Mucosa of gallbladder (tissue), 1 donor: ENCODE measurements at regions not wholly inside any gene's neighbourhood (a gene's known extent, or its start where the extent isn't known, plus 50 kb on each side); places are given as distances from the start of the nearest gene placed in this dataset.
"Not testable (repeated sequence)": the region's sequence is repeated elsewhere in the genome, so short reads cannot be mapped to it uniquely, and the experiment has no call there.

Source experiments
- DNase-seq: peaks from one replicate; pipeline ENCODE4 v3.0.0-alpha.2; 2020; ENCODE audit warnings: low spot score
- donor health status: DM: no; HTN: no; CAD: no.

DNA sequence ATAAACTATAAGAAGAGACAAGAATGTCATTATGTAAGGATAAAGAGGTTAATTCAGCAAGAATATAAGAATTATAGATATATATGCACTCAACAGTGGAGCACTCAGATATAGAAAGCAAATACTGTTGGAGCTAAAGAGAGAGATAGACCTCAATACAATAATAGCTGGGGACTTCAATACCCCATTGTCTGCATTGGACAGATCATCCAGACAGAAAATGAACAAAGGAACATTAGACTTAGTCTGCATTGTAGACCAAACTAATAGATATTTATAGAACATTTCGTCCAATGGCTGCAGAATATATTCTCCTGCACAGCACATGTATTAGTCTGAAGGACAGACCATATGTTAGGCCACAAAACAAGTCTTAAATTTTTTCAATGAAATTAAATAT, 777.1 kb downstream of the CDH18 start:
- no peak for DNase-seq

DNA sequence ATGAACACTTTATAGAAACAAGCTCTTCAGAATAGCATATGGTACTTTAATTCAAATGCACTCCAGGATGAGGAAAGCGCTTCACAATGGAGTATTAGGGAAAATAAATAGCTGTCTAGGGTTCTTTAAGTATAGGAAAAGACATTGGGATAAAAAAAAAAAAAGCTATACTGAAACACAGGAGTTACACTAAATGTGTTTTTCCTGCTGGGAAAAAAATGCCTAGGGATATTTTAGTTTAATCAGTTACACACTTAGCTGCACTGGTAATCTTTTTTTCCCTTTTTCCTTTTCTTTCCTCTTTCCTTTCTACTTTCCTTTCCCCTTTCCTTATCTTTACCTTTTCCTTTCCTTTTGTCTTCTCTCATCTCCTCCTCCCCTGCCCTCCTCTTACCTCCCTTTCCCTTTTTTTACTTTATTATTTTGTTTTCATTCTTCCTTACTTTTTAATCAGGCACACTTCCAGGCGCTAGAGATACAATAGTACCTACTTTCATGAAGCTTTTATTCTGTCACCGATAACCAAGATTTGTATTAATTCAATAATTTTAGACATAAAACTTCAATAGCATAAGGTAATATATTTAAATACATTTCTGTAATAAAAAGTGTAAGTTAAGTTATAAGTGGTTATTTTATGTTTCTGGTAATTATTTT, 758.7 kb downstream of the CDH18 start:
- DNase-seq = no peak

DNA sequence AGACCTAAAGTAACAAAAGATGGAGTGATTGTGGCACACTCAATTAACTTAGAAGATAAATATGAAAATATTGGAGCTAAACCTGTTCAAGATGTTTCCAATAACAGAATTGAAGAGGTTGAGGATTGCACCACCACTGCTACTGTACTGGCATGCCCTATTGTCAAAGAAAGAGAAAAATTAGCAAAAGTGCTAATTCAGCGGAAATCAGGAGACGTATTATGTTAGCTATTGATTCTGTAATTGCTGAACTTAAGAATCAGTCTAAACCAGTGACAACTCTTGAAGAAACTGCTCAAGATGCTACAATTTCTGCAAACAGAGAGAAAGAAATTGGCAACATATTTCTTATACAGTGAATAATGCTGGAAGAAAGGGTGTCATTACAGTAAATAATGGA, 754.4 kb downstream of the CDH18 start:
- no peak for DNase-seq

DNA sequence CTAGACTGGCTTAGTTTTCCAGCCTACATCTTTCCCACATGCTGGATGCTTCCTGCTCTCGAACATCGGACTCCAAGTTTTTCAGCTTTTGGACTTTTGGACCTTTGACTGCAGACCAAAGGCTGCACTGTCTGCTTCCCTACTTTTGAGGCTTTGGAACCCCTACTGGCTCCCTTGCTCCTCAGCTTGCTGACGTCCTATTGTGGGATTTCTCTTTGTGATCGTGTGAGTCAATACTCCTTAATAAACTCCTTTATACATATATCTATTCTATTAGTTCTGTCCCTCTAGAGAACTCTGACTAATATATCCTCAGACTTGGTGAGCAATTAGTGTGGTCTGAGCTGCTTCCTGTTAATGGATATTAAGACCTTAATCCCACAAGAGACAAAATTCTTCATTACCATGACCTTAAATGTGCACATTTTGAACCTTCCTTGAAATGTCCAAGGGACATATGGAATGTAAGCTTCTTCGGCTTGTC, 752.9 kb downstream of the CDH18 start:
- no peak for DNase-seq

DNA sequence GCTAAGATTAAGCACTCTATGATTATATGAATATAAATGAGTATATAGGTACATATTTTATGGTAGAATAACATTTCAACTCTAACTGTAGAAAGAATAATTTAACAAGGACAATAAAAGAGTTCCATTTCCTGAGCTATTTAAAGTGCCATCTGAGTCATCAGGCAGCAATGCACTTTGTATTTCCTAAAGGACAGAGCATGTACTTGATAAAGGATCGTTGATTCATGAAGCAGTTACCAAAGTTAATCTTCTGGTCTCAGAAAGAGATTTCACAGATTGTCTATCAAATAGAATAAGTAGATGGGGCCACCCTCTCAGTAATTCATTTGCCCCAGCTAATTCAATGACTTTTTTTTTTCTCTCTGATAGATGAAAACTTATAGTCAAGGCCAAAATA, 747.8 kb downstream of the CDH18 start:
- no peak for DNase-seq

DNA sequence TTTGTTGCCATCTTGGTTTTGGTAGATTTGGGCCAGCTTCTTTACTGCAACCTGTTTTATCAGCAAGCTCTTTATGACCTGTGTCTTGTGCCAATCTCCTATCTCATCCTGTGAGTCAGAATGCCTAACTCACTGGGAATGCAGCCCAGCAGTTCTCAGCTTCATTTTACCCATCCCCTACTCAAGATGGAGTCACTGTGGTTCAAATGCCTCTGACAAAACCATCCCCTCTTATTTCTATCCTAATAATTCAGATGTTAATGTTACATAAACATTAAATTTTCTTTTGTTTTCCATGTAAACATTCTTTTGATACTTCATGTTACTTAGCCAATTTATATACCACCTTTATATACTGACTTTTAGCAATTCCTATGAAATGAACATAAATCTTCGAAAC, 746.3 kb downstream of the CDH18 start:
- DNase-seq = no peak

DNA sequence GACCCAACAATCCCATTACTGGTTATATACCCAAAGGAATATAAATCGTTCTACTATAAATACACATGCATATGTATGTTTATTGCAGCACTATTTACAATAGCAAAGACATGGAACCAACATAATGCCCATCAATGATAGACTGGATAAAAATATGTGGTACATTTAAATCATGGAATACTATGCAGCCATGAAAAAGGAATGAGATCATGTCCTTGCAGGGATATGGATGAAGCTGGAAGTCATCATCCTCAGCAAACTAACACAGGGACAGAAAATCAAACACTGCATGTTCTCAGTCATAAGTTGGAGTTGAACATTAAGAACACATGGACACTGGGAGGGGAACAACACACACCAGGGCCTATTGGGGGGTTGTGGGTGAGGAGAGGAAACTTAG, 741.8 kb downstream of the CDH18 start:
- DNase-seq = not testable (repeated sequence)

DNA sequence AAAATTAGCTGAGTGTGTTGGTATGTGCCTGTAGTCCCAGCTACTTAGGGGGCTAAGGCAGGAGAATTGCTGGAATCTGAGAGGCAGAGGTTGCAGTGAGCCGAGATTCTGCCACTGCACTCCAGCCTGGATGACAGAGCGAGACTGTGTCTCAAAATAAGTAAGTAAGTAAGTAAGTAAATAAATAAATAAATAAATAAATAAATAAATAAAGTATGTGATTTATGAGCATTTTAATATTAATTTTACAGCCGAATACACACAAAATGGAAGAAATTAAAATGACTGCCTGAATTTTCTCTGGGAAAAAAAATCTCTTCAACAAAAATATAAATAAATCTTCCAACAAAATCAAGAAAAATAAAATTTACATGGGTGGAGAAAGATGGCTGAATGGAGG, 740.7 kb downstream of the CDH18 start:
- DNase-seq = no peak

DNA sequence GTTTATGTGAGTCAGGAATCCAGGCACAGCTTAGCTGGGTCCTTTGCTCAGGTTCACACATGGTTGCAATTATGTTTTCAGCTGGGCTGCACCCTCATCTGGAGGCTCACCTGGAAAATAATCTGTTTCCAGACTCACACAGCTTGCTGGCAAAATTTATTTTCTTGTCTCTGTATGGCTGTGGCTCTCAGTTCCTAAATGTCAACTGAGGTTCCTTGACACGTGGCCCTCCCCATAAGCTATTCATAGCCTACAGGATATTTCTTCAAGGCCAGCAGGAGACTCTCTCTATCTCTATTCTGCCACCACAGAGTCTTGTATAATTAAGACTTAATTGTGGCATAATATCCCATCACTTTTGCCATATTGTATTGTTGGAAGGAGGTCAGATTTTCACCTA, 732.0 kb downstream of the CDH18 start:
- DNase-seq = no peak

DNA sequence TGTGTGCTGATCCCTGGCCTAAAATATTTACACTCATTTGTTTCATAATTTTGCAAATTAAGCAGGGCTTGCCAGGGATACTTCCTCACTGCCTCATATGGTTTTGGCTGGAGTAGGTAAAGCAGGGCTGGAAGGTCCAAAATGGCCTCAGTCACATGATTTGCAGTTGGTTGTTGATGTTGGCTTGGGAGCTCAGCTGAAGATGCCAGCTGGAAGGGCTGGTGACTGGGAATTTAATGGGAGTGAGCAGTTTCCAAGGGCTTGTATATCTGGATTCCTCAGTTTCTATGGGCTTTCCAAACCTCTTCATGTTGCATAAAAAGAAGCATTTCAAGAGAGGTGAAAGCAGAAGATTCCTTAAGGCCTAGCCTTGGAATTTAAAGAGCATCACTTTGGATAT, 729.3 kb downstream of the CDH18 start:
- DNase-seq = no peak

DNA sequence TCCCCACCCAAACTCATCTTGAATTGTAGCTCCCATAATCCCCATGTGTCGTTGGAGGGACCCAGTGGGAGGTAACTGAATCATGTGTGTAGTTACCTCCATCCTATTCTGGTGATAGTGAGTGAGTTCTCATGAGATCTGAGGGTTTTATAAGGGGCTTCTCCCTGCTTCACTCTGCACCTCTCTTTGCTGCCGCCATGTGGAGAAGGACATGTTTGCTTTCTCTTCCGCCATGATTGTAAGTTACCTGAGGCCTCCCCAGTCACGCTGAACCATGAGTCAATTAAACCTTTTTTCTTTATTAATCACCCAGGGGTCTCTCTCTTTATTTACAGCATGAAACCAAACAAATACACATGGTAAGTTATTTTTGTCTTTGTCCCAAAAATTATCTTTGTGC, 726.1 kb downstream of the CDH18 start:
- no peak for DNase-seq

DNA sequence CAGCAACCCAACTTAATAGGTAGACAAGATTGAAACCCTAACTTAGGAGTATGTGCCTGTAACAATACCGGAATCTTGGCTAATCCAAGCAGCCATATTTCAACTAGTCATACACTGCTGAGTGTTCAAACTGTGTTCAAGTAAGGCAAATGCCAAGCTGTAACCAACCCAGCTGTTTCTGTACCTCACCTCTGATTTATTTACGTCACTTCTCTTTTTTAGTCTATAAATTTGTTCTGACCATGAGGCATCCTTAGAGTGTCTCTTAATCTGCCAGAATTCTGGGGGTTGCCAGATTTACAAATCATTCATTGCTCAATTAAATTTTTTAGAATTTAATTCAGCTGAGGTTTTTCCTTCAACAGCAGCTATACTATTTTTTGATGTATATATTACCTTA, 723.2 kb downstream of the CDH18 start:
- no peak for DNase-seq

DNA sequence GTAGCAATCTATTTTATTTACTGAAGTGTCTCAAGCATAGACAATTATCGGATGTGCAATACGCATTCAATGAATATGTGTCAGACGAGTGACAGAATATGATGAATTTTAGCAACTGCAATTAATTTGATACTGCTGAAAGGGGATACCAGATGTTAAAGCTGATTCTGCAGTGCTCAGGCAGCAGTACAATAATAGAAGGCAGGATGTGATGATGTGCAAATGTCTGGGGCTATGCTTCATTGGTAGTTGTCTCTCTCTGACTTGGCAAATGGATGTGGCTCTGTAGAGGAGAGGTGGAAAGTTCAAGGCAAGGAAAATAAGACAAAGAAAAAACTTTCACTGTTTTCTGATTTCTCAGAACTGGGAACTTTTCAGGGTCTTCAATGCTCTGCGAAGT, 721.2 kb downstream of the CDH18 start:
- no peak for DNase-seq

DNA sequence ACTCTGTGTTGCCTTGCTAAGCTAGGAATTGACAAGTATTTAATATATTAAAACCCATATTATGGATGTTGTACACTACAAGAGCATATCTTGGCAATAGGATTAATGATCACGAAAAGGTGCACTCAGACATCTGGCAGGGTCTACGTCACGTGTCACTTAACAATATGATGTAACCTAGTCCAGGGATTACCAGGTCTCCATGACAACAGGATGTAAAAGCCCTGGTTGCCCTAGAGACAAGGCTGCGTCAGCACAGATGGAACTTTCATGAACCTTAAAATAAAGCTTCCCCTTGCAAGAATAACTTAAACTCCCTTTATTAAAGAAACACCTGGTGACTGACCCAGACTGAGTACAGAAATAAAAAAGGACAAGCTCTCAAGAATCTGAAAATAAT, 717.8 kb downstream of the CDH18 start:
- no peak for DNase-seq

DNA sequence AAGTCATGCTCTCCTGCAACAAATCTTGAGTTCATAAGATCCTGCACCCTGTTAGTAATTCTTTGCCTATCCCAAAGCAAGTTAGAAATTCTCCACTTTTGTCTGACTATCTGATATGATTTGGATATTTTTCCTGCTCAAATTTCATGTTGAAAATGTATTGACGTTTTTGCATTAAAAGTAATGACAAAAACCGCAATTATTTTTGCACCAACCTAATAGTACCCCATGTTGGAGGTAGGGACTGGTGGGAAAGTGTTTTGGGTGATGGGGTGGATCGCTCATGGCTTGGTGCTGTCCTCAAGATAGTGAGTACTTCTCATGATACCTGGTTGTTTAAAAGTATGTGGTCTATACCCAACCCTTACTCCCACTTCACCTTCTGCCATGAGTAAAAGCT, 713.4 kb downstream of the CDH18 start:
- no peak for DNase-seq

DNA sequence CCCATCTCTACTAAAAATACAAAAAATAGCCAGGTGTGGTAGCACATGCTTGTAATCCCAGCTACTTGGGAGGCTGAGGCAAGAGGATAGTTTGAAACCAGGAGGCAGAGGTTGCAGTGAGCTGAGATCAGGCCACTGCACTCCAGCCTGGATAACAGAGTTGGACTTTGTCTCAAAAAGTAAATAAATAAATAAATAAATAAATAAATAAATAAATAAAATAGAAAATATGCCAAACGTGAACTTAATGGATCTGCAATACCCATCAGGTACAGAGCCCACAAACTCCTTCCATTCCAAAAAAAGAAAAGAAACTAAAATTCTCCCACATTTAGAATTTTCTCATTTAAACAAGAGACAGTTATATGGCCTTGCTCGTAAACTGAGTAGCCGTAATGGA, 702.7 kb downstream of the CDH18 start:
- no peak for DNase-seq

DNA sequence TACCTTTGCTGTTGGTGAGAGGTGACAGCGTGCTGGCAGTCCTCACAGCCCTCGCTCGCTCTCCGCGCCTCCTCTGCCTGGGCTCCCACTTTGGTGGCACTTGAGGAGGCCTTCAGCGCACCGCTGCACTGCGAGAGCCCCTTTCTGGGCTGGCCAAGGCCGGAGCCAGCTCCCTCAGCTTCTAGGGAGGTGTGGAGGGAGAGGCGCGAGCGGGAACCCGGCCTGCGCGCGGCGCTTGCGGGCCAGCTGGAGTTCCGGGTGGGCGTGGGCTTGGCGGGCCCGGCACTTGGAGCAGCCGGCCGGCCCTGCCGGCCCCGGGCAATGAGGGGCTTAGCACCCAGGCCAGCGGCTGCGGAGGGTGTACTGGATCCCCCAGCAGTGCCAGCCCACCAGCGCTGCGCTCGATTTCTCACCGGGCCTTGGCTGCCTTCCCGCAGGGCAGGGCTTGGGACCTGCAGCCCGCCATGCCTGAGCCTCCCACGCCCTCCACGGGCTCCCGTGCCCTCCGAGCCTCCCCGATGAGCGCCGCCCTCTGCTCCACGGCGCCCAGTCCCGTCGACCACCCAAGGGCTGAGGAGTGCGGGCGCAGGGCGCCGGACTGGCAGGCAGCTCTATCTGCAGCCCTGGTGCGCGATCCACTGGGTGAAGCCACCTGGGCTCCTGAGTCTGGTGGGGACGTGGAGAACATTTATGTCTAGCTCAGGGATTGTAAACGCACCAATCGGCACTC, 700.3 kb downstream of the CDH18 start:
- DNase-seq = not testable (repeated sequence)

DNA sequence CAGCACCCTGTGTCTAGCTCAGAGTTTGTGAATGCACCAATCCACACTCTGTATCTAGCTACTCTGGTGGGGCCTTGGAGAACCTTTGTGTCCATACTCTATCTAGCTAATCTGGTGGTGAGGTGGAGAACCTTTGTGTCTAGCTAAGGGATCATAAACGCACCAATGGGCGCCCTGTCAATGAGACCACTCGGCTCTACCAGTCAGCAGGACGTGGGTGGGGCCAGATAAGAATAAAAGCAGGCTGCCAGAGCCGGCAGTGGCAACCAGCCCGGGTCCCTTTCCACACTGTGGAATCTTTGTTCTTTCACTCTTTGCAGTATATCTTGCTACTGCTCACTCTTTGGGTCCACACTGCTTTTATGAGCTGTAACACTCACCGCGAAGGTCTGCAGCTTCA, 699.7 kb downstream of the CDH18 start:
- not testable (repeated sequence) for DNase-seq

DNA sequence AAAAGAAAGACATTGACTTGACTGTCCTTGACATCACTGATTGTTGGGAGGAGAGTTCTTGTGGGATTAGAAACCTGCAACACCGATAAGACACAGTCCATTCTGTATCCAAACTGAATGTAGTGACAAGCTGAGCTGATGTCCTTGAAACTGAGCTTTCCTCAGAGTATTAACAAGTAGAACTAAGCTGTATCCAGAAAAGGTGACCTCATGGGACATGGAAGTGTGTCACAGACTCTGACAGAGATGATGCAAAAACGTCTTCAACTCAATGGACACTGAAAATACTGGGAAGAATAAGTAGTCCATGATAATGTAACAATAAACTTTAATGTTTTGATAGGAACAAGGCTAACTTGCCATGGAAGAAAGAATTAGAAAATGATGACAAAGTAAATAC, 690.1 kb downstream of the CDH18 start:
- DNase-seq = no peak

DNA sequence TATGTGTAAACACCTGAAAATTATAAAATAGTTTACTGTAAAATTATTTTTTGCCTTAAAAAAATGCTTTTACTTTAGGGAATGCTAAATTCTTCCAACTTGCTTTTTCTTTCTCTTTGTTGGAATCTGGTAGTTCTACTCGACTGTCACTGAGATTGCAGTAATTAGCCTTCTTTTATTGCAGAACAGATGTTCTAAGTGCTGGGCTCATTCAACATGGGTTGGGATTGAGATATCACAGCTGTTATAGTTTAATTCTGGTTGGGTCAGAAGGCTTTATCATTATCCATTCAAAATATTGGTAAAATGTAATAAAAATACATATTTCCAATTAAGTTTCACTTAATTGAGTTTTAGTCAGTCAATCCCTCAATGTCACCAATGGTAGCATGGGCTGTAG, 686.7 kb downstream of the CDH18 start:
- no peak for DNase-seq

DNA sequence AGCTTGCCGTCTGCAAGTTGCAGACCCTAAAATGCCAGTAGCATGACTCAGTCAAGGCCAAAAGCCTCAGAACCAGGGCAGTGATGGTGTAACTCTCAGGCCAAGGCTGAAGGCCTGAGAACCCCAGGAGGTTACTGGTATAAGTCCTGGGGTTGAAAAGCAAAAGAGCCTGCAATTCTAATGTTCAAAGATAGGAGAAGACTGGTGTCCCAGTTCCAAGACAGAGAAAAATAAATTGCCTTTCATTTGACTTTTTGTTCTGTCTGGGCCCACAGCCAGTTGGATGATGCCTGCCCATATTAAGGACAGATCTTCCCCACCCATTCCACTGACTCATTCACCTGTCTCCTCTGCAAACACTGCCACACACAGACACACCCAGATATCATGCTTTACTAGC, 673.2 kb downstream of the CDH18 start:
- peak; percentile 33 for DNase-seq

DNA sequence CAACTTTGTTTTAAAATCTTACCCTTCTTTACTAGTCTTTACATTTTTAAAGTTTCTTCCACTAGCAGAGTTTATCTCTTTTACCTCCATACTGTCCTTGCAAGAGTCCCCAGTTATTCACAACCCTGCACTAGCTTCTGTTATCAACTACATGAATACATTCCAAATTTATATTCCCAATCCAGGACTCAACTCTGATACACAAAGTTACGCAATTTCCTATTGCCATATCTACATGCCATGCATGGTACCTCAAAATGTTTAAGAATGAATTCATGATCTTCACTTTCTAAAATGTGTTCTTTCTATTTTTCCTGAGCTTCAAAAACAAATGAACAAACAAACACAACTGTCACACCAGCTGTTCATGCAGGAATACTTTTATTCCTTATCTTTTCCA, 668.7 kb downstream of the CDH18 start:
- DNase-seq = no peak

DNA sequence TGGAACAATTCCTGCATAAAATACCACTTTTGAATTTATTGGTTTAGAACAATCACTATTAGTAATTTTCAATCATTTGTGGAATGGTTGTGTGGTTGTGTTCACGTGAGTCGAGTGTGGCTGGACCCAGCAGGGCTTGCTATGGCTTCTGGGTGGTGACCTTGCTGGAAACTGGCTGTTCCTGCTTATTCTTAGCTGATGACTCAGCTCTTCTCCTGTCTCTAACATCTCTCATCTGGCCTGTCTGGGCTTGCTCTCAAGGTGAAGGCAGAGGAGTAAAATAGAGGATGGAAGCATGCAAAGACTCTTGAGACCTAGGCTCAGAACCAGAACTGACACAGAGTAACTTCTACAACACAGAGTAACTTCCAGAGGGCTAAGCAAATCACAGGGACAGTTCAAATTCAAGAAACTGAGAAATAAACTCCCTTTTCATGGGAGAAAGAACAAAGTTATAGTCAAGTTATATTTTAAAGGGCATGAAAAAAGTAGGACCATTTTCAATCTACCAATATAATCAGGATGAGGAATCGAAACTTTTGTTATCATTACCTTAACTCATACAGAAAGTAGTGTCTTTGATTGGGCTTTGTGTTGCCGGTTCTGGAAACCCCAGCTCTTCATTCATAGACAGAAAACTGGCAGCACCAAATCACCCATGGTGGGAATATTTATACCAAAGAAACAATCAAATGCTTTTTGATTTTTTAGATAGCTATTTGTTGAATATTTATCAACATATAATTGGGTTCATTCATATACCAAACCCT, 665.1 kb downstream of the CDH18 start:
- no peak for DNase-seq
